Naive thymus-derived CD8-positive, alpha-beta T cell (primary cell): ENCODE measurements at regions not wholly inside any gene's neighbourhood (a gene's known extent, or its start where the extent isn't known, plus 50 kb on each side); places are given as distances from the start of the nearest gene placed in this dataset.

Experiments
- ATAC-seq, 2 donors: fragments of 150-1000 bp; cut with Tn5 transposase in 1 of 2; sonication (Bioruptor Pico), chemical (Tn5 transposase) in 1 of 2; 1 replicate in 1 of 2; 2 replicates in 1 of 2; pipeline ENCODE4 v1.10.0; 2021; ENCODE audit warnings: mild to moderate bottlenecking in 2 of 2, moderate library complexity in 2 of 2
- POLR2A ChIA-PET: fragments of 350-600 bp; sonication (Branson Sonifier 250); formaldehyde crosslinking; loops from one replicate; lab custom pipeline; 2021; ENCODE audit warnings: antibody characterized with exemption; lab: Charles Lee
- DNase-seq, 10 donors: peaks; one replicate each; pipeline versions ENCODE4 v3.0.0 to v3.0.0-alpha.2; 2020 to 2022
- H3K27ac Mint-ChIP-seq, 10 donors: one replicate each; pipeline ENCODE4 v1.8.0; 2020 to 2022; ENCODE audit warnings: mild to moderate bottlenecking in 10 of 10, mixed read lengths in 10 of 10, moderate library complexity in 4 of 10, inconsistent platforms in 1 of 10
- H3K27me3 Mint-ChIP-seq, 5 donors: one replicate each; pipeline ENCODE4 v1.8.0; 2021 to 2022; ENCODE audit warnings: mixed read lengths in 5 of 5
- H3K36me3 Mint-ChIP-seq, 3 donors: one replicate each; pipeline ENCODE4 v1.8.0; 2020 to 2022; ENCODE audit warnings: mixed read lengths in 3 of 3, mild to moderate bottlenecking in 2 of 3, inconsistent platforms in 1 of 3
- H3K4me1 Mint-ChIP-seq, 4 donors: one replicate each; pipeline ENCODE4 v1.8.0; 2021 to 2022; ENCODE audit warnings: mixed read lengths in 4 of 4
- H3K4me3 Mint-ChIP-seq, 10 donors: one replicate each; pipeline ENCODE4 v1.8.0; 2020 to 2022; ENCODE audit warnings: mild to moderate bottlenecking in 10 of 10, mixed read lengths in 10 of 10, moderate library complexity in 6 of 10, inconsistent platforms in 1 of 10
- H3K9me3 Mint-ChIP-seq, 9 donors: one replicate each; pipeline ENCODE4 v1.8.0; 2020 to 2022; ENCODE audit warnings: mixed read lengths in 9 of 9, mild to moderate bottlenecking in 3 of 9, inconsistent platforms in 1 of 9, moderate library complexity in 1 of 9

DNA sequence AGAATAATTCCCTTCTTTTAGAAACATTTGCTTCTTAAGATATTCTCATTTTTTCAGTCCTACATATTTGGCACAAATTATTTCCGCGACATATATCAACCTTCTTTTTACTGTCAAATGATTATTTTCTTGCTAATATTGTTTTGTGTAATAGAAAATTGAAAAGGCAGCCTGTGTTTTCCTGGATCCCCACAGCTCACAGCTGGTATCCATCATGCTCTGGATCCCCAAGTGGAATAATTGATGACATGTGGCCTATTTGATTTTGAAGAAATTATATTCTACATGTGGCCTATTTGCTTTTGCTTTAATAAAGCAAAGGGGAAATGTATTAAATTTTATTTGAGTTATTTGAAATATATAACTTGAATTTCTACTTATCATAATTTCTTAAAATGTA lies 199.4 kb upstream of the LUZP2 start:
- Mint-ChIP-seq H3K4me1 (no peaks in the 10 kb centered on the region), H3K27ac (no peak overlapping the region), H3K27me3 (no peaks in the 10 kb centered on the region), H3K36me3 (no peaks in the 10 kb centered on the region), H3K4me3 (no peak overlapping the region), H3K9me3 (peaks cover 0 to 12% (median 3%) of the 10 kb centered on the region in 9 donors)
- ATAC-seq (no peak), DNase-seq (no peak)
- POLR2A ChIA-PET = no interaction called here

DNA sequence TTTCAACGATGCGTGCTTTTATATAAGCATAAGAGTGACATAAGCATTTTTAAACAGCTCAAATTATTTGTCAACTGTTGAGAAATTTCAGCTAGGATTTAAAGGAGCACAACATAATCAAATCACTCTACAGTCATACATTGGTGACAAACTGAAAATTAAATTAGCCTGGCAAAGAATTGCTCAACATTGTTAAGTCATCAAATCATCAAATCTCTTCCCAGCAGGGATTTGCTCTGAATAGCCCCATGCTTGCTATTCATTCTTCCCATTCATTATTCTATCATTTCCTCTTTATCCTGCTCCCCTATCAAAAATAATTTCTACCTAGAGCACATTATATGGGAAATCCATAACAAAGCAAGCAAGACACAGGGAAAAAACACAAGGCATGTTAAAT lies 198.7 kb upstream of the LUZP2 start:
- Mint-ChIP-seq H3K9me3 (peaks cover 0 to 10% (median 3%) of the 10 kb centered on the region in 9 donors), H3K27me3 (no peaks in the 10 kb centered on the region), H3K4me3 (no peak overlapping the region), H3K27ac (no peak overlapping the region), H3K36me3 (no peaks in the 10 kb centered on the region), H3K4me1 (no peaks in the 10 kb centered on the region)
- DNase-seq (no peak), ATAC-seq (no peak)
- POLR2A ChIA-PET = no interaction called here

DNA sequence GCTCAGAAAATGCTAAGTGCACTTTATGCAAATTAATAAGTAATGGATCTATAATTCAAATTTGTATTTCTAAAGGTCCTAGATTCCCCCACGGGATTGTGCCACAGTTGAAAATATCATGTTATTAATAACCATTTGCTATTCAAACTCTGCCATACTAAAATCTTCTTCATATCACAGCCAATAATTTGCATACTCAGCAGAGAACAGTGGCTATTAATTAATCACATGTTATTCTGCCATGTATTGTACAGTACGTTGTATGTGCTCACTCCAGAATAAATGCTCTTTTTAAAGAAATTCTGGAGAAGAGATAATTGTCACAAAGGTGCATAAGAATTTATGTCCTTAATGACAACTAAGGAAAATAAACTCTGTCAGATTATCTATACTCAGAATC lies 184.9 kb upstream of the LUZP2 start:
- Mint-ChIP-seq H3K4me3 (no peak overlapping the region), H3K9me3 (peaks cover 0 to 21% (median 6%) of the 10 kb centered on the region in 9 donors), H3K27me3 (no peaks in the 10 kb centered on the region), H3K4me1 (peaks cover 0 to 8% (median 0%) of the 10 kb centered on the region in 4 donors), H3K36me3 (peaks cover 0 to 5% (median 0%) of the 10 kb centered on the region in 3 donors), H3K27ac (no peak overlapping the region)
- no peak for ATAC-seq
- no peak for DNase-seq
- POLR2A ChIA-PET = no interaction called here

DNA sequence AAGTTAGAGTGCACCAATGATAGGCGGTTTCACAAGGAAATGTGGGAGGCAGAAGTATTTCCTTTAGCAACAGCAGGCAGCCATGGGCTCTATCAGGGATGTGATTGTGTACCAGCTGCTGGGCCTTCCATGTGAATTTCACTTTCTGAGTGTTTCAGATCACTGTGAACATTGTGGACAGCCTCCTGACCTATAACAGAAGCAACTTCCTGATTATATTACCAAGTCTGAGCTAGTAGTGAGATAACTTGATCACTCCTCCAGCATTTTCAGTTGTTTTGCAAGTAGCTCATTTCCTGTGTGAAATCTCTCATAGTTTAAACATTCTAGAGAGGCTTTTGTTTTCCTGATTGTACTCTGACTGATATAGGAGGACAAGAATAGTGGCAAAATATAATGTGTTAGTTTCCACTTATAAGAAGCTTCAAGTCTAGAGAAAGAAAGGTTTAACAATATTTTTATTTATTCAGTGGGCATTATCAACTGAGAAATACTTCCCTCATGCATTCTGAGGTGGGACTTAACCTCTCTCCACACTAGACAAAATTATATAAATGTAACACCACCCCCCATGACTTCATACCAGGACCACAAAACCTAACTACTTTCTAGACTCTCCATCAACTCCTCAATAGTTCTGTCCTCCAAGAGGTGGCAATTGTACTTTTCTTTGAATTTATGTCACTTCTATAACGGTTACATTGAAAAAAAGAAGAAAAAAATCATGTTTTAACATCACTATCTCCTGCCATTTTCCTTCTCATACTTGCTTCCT lies 184.2 kb upstream of the LUZP2 start:
- ATAC-seq (no peak), DNase-seq (no peak)
- Mint-ChIP-seq H3K9me3 (peaks cover 0 to 26% (median 9%) of the 10 kb centered on the region in 9 donors), H3K36me3 (peaks cover 0 to 5% (median 0%) of the 10 kb centered on the region in 3 donors), H3K27ac (no peak overlapping the region), H3K4me1 (peaks cover 0 to 8% (median 0%) of the 10 kb centered on the region in 4 donors), H3K27me3 (no peaks in the 10 kb centered on the region), H3K4me3 (no peak overlapping the region)
- POLR2A ChIA-PET = no interaction called here

DNA sequence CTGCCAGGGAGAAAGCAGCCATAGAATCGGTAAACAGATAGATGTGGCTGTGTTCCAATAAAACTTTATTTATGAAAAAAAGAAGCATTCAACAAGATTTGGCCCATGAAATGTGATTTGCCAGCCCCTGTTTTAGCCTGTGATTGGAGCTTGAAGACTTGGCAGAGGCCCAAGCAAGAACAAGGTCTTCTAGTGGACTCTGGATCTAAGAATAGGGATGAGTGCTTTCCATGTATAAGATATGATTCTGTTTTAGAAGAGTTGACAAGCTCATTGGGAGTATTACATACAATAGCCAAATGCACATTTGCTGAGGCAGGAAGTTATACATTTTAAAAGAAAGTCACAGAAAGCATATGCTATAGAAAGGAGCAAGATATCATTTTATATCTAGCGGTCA lies 175.6 kb upstream of the LUZP2 start:
- Mint-ChIP-seq H3K4me3 (no peak overlapping the region), H3K36me3 (peaks cover 0 to 5% (median 0%) of the 10 kb centered on the region in 3 donors)

DNA sequence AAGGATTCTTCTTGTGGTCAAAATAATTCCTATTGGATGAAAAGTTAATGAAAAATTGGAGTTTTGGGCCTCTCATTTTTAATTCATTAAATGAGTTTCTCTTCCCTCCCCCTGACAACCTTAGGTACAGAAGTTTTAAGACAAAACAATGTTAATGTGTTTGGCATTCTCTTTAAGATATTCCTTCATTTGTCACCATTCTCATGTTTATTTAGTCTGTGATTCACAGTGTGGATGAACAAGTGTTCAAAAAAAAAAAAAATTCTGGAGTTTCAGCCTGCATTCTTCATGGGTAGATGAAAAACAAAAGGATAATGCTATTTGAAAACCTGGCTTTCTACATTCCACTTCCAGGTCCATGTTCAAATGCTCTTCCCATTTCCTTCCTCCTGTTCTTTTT lies 172.6 kb upstream of the LUZP2 start:
- Mint-ChIP-seq H3K36me3 (no peaks in the 10 kb centered on the region), H3K27ac (no peak overlapping the region), H3K9me3 (peaks cover 0 to 14% (median 9%) of the 10 kb centered on the region in 9 donors), H3K4me3 (no peak overlapping the region), H3K27me3 (no peaks in the 10 kb centered on the region), H3K4me1 (no peaks in the 10 kb centered on the region)
- ATAC-seq = no peak
- no peak for DNase-seq
- POLR2A ChIA-PET = no interaction called here

More for the DNA sequence above, 175.6 kb upstream of the LUZP2 start:
- Mint-ChIP-seq H3K9me3 (peaks cover 0 to 30% (median 15%) of the 10 kb centered on the region in 9 donors), H3K27ac (no peak overlapping the region), H3K4me1 (no peaks in the 10 kb centered on the region), H3K27me3 (no peaks in the 10 kb centered on the region)
- POLR2A ChIA-PET = no interaction called here
- DNase-seq (no peak), ATAC-seq (no peak)

DNA sequence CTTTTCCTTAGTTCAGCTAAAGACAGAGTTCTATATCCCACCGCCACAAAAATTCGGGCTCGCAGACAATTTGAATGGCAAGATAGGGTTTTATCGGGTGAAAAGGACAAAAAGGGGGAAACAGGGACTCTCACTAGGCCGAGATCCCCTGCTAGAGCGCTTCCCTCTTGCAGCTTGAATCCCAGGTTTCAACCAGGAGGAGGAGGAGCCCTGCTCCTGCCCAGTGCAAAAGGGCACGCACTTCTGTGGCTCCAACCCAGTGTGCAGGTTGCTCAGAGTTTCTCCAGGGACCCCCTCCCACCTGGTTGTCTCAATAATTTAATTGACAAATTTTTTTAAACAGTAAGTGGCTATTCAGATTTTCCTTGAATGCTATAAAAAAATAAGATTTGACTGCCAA lies 152.6 kb upstream of the LUZP2 start:
- Mint-ChIP-seq H3K4me3 (no peak overlapping the region), H3K9me3 (peaks cover 0 to 14% (median 5%) of the 10 kb centered on the region in 9 donors), H3K27me3 (no peaks in the 10 kb centered on the region), H3K36me3 (peaks cover 0 to 2% (median 0%) of the 10 kb centered on the region in 3 donors), H3K4me1 (no peaks in the 10 kb centered on the region), H3K27ac (no peak overlapping the region)
- DNase-seq = no peak
- POLR2A ChIA-PET = no interaction called here
- ATAC-seq = no peak

DNA sequence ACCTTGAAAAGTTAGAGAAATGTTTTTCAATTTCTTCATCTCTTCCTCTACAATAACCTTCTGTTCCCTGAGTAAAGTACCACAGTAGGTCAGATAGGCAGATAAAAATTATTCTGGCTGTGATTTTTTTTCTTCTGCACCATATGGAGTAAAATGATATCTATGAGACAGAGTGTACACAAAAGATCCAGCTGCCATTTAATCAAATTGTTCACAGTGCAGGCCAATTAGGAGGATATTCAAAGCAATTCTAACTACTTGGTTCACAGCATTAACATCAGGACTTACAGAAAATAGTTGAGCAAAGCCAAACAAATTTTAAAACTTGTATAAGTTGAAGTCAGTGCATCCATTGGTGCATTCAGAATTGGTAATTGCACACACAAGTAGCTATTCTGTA lies 147.9 kb upstream of the LUZP2 start:
- ATAC-seq (no peak), DNase-seq (no peak)
- peaks cover 0 to 7% (median 3%) of the 10 kb centered on the region in 9 donors for H3K9me3 Mint-ChIP-seq
- no peaks in the 10 kb centered on the region for H3K27me3 Mint-ChIP-seq
- POLR2A ChIA-PET = no interaction called here
- H3K36me3 Mint-ChIP-seq = no peaks in the 10 kb centered on the region
- no peak overlapping the region for H3K27ac Mint-ChIP-seq
- H3K4me1 Mint-ChIP-seq = no peaks in the 10 kb centered on the region
- H3K4me3 Mint-ChIP-seq = no peak overlapping the region

DNA sequence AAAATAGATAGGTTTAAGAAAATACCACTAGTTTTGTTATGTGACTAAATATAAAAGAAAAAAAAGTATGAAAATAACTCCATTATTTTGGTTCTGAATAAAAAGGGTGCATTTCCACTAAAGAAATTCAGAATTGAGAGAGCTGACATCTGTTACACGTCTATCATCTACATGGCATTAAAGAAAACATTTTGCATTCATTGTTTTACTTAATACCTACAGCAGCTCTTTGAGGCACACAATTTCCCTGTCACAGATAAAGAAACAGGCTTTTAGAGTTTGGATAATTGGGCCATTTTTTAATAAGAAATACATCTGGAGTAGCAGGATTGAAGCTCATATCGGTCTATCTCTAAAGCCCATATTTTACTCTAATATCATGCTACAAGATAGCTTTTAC lies 145.7 kb upstream of the LUZP2 start:
- DNase-seq (no peak), ATAC-seq (no peak)
- H3K27ac Mint-ChIP-seq = no peak overlapping the region
- peaks cover 0 to 7% (median 4%) of the 10 kb centered on the region in 9 donors for H3K9me3 Mint-ChIP-seq
- H3K4me1 Mint-ChIP-seq = no peaks in the 10 kb centered on the region
- POLR2A ChIA-PET = no interaction called here
- no peaks in the 10 kb centered on the region for H3K36me3 Mint-ChIP-seq
- H3K27me3 Mint-ChIP-seq = no peaks in the 10 kb centered on the region
- H3K4me3 Mint-ChIP-seq = no peak overlapping the region

DNA sequence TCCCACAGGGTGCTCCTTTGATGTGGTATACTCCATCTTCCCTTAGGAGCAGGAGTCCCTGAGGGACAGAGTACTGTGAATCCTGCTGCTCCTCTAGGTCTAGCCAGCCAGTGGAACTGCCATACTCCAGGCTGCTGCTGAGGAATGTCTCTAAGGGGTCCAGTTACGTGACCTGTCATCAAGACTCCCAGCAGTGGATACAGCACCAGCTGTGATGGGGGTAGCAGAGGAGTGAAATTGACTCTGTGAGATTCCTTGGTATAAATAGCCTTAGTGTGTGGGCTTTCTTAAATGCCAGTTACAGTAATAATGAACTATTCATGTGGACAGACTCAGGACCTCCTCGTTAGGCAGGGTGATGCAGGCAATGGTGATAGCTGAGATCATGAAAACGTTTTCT lies 140.4 kb upstream of the LUZP2 start:
- no peak for DNase-seq
- H3K9me3 Mint-ChIP-seq = peaks cover 0 to 9% (median 4%) of the 10 kb centered on the region in 9 donors
- no peak for ATAC-seq
- H3K27me3 Mint-ChIP-seq = no peaks in the 10 kb centered on the region
- POLR2A ChIA-PET = no interaction called here
- H3K4me3 Mint-ChIP-seq = no peak overlapping the region
- H3K27ac Mint-ChIP-seq = no peak overlapping the region
- H3K4me1 Mint-ChIP-seq = no peaks in the 10 kb centered on the region
- no peaks in the 10 kb centered on the region for H3K36me3 Mint-ChIP-seq

DNA sequence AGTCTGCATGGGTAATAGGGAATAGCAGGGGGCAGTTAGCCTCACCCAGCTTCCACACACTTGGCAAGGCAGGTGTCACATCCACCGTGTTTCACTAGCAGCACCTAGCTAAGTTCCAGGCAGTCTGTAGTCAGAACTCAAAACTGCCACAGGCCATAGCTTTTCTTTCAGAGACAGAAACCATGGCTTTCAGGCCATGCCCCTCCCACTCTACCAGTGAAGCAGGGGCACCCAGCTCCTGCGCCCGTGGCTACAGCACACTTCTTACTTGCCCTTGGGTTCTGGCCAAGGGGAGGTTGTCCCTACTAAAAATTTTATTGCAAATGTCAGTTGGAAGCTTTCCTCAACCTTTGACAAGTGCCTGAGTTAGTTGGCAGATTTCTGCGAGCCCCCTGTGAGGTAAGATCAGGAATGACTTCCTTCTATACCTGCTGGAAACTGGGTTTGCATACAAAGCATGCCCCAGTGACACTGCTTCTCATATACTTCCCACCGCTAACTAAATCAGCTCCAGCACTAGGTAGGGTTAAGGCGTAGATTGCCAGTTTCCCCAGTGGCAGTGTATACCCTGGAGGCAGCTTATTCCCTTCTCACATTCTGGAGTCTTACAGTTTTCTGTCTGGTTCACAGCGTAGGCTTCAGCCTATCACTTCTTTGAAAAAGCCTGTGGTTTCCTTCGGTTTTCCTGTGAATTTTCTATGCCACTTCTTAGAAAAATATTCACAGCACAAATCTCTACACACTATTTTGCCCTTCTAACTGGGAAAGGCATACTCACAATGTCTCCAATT lies 139.0 kb upstream of the LUZP2 start:
- Mint-ChIP-seq H3K4me3 (no peak overlapping the region), H3K4me1 (no peaks in the 10 kb centered on the region), H3K27me3 (no peaks in the 10 kb centered on the region), H3K36me3 (no peaks in the 10 kb centered on the region), H3K27ac (no peak overlapping the region), H3K9me3 (peaks cover 0 to 15% (median 6%) of the 10 kb centered on the region in 9 donors)
- POLR2A ChIA-PET = no interaction called here
- DNase-seq = no peak
- no peak for ATAC-seq

DNA sequence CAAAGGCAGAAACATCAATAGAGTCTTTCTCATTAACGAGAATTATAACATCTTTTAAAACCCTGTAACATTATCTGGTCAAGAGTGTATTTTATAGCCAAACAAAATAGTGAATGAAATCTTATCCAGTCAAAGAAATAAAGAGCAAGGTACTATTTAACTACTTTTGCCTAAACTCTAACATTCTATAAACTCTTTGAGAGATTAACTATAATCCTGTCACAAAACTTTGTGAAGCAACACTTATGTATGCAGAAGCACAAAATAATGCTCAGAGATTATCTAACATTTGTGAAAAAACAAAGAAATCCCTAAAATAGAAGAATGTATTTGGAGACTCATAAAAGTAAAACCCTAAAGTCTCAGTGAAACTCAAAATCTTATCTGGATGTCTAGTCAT lies 124.4 kb upstream of the LUZP2 start:
- no peak overlapping the region for H3K4me3 Mint-ChIP-seq
- peaks cover 0 to 11% (median 3%) of the 10 kb centered on the region in 9 donors for H3K9me3 Mint-ChIP-seq
- H3K27ac Mint-ChIP-seq = no peak overlapping the region
- no peak for ATAC-seq
- H3K4me1 Mint-ChIP-seq = no peaks in the 10 kb centered on the region
- no peaks in the 10 kb centered on the region for H3K27me3 Mint-ChIP-seq
- POLR2A ChIA-PET = no interaction called here
- DNase-seq = no peak
- no peaks in the 10 kb centered on the region for H3K36me3 Mint-ChIP-seq

DNA sequence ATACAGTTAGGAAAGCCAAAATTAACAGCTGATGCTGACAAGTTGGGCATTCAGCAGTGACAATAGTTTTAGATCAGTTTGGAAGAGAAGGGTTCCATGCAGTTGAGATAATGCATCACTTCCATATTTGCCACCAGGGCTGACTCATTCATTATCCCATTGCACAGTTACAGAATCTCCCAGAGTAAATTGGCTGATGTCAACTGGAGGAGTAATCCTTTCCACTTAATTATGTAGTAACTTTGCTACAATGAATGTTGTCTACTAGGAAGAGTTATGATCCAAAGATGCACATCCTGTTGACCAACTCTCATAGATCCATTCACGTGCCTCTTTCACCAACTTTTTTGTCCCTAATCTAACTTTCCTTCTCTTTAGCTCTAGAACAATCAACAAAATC lies 123.3 kb upstream of the LUZP2 start:
- DNase-seq (no peak), ATAC-seq (no peak)
- H3K27ac Mint-ChIP-seq = no peak overlapping the region
- H3K4me1 Mint-ChIP-seq = no peaks in the 10 kb centered on the region
- H3K36me3 Mint-ChIP-seq = no peaks in the 10 kb centered on the region
- H3K27me3 Mint-ChIP-seq = no peaks in the 10 kb centered on the region
- H3K4me3 Mint-ChIP-seq = no peak overlapping the region
- H3K9me3 Mint-ChIP-seq = peaks cover 0 to 17% (median 3%) of the 10 kb centered on the region in 9 donors
- POLR2A ChIA-PET = no interaction called here
